Activated T-helper 1 cell treated with anti-CD3 and anti-CD28 coated beads, Interleukin-12 subunit alpha, Interleukin-12 subunit beta, Interleukin-2, Interleukin-4 antibody, amounts not matched to agents 30 ng/mL and 10 ng/mL and 1 ng/mL, durations not matched to agents 14 hours and 24 hours and 36 hours (primary cell): ENCODE measurements at regions not wholly inside any gene's neighbourhood (a gene's known extent, or its start where the extent isn't known, plus 50 kb on each side); places are given as distances from the start of the nearest gene placed in this dataset.
"Not testable (repeated sequence)": the region's sequence is repeated elsewhere in the genome, so short reads cannot be mapped to it uniquely, and the experiment has no call there.

Experiments used
- DNase-seq: peaks from one replicate; pipeline ENCODE4 v3.0.0; 2021; ENCODE audit warnings: low spot score
- H3K27ac Mint-ChIP-seq: one replicate; pipeline ENCODE4 v1.8.0; 2021; ENCODE audit warnings: mild to moderate bottlenecking, mixed read lengths
- H3K27me3 Mint-ChIP-seq: one replicate; pipeline ENCODE4 v1.8.0; 2022; ENCODE audit warnings: mild to moderate bottlenecking, moderate library complexity, mixed read lengths; ENCODE audit not compliant: insufficient read depth
- H3K36me3 Mint-ChIP-seq: one replicate; pipeline ENCODE4 v1.8.0; 2021; ENCODE audit warnings: low read depth, mixed read lengths
- H3K4me1 Mint-ChIP-seq: one replicate; pipeline ENCODE4 v1.8.0; 2021; ENCODE audit warnings: low read depth, mixed read lengths
- H3K4me3 Mint-ChIP-seq: one replicate; pipeline ENCODE4 v1.8.0; 2021; ENCODE audit warnings: mild to moderate bottlenecking, moderate library complexity, mixed read lengths
- H3K9me3 Mint-ChIP-seq: one replicate; pipeline ENCODE4 v1.8.0; 2021; ENCODE audit warnings: mixed read lengths
- intact Hi-C: fragments of 100-400 bp; cut with micrococcal nuclease; formaldehyde crosslinking; loops from one replicate; pipeline ENCODE4 v1.15.1; 2024

DNA sequence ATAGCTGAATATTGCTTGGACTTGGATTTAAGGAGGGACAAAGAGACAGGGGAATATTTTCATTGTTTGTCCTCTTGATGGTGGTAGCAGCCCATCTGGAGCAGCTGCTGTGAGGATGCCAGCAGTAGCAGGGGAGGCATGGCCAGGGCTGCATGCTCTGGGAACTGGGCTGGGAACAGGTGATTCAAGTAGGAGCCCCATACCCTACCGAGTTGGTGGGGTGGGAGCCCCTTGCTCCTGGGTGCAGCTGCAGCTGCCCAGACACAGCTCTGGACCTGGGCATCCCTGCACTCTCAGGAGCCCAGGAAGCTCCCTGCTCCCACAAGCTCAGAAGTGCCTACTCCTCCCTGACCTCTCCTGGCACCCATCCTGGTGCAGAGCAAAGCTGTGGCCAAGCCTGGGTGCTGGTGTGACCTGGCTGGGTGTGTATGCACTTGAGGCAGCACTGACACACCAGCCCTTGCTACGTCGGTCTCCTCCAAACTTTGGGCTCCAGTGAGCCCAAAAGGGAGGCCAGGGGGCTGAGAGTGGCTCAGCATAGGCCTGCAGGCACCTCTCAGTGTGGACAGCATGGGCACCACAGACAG is 341.8 kb upstream of the CCDC179 start:
- Mint-ChIP-seq H3K4me1 (no peaks in the 10 kb centered on the region), H3K9me3 (peaks cover 8% of the 10 kb centered on the region), H3K4me3 (no peak overlapping the region)

DNA sequence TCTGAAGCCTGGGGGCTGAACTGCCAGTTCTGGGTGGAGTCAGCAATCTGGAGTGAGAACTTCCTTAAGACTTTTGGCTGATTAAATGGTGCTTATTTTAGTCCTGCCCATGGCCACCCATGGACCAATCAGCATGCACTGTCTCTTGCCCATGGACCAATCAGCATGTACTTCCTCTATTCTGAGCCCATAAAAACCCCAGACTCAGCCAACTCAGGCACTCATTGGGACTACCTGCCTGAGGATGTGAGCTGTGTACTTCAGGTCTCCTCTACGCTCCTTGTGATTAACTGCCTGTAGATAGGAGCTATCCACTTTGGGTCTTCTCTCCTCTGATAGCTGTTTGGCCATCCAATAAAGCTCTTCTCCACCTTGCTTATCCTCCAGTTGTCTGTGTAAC is 342.3 kb upstream of the CCDC179 start:
- Mint-ChIP-seq H3K36me3 (no peaks in the 10 kb centered on the region), H3K27me3 (no peaks in the 10 kb centered on the region), H3K9me3 (peaks cover 8% of the 10 kb centered on the region), H3K4me3 (no peak overlapping the region), H3K27ac (no peak overlapping the region), H3K4me1 (no peaks in the 10 kb centered on the region)
- DNase-seq, result no peak
- intact Hi-C loops, result no loop called here

More for the DNA sequence above, 341.8 kb upstream of the CCDC179 start:
- H3K27ac Mint-ChIP-seq, result no peak overlapping the region
- intact Hi-C loops, result no loop called here
- H3K36me3 Mint-ChIP-seq, result no peaks in the 10 kb centered on the region
- no peaks in the 10 kb centered on the region for H3K27me3 Mint-ChIP-seq
- no peak for DNase-seq

GRCh38 chr11:23205156-23205871 is 345.0 kb upstream of the CCDC179 start:
- Mint-ChIP-seq H3K27ac (no peak overlapping the region), H3K27me3 (no peaks in the 10 kb centered on the region), H3K4me1 (no peaks in the 10 kb centered on the region), H3K9me3 (peaks cover 4% of the 10 kb centered on the region), H3K4me3 (no peak overlapping the region), H3K36me3 (no peaks in the 10 kb centered on the region)
- intact Hi-C loops, result no loop called here
- no peak for DNase-seq

GRCh38 chr11:23206741-23207336 is 346.6 kb upstream of the CCDC179 start:
- intact Hi-C loops, result no loop called here
- no peak overlapping the region for H3K27ac Mint-ChIP-seq
- no peaks in the 10 kb centered on the region for H3K4me1 Mint-ChIP-seq

GRCh38 chr11:23211221-23211620 is 350.9 kb upstream of the CCDC179 start:
- intact Hi-C loops, result no loop called here
- Mint-ChIP-seq H3K4me3 (no peak overlapping the region), H3K4me1 (no peaks in the 10 kb centered on the region), H3K36me3 (no peaks in the 10 kb centered on the region), H3K9me3 (no peaks in the 10 kb centered on the region), H3K27ac (no peak overlapping the region), H3K27me3 (no peaks in the 10 kb centered on the region)
- DNase-seq, result no peak

More at GRCh38 chr11:23206741-23207336, 346.6 kb upstream of the CCDC179 start:
- Mint-ChIP-seq H3K36me3 (no peaks in the 10 kb centered on the region), H3K4me3 (no peak overlapping the region), H3K9me3 (peaks cover 4% of the 10 kb centered on the region), H3K27me3 (no peaks in the 10 kb centered on the region)
- DNase-seq, result no peak

GRCh38 chr11:23212807-23213206 is 352.5 kb upstream of the CCDC179 start:
- no peak for DNase-seq
- Mint-ChIP-seq H3K27me3 (no peaks in the 10 kb centered on the region), H3K4me1 (no peaks in the 10 kb centered on the region), H3K27ac (no peak overlapping the region), H3K4me3 (no peak overlapping the region), H3K36me3 (no peaks in the 10 kb centered on the region), H3K9me3 (peaks cover 8% of the 10 kb centered on the region)
- intact Hi-C loops, result no loop called here

DNA sequence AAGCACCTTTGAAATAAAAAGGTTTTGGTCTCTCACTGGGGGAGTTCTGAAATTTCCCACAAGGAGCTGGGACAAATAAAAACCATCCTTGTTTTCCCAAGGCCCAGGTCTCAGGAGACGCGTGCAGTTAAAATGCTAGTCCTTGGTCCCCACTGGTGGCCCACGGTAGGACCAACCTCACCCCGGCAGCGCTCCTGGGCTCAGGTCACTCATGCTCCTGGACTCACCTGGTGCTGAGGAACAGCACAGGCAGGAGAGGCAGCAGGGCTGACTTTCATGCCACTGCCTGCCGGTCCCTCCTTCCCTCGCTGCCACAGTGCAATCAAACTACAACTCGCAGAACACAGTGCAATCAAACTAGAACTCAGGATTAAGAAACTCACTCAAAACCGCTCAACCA is 356.8 kb upstream of the CCDC179 start:
- Mint-ChIP-seq H3K27me3 (no peaks in the 10 kb centered on the region), H3K4me1 (no peaks in the 10 kb centered on the region), H3K9me3 (peaks cover 11% of the 10 kb centered on the region), H3K27ac (no peak overlapping the region), H3K36me3 (no peaks in the 10 kb centered on the region), H3K4me3 (no peak overlapping the region)
- intact Hi-C loops, result no loop called here
- no peak for DNase-seq

DNA sequence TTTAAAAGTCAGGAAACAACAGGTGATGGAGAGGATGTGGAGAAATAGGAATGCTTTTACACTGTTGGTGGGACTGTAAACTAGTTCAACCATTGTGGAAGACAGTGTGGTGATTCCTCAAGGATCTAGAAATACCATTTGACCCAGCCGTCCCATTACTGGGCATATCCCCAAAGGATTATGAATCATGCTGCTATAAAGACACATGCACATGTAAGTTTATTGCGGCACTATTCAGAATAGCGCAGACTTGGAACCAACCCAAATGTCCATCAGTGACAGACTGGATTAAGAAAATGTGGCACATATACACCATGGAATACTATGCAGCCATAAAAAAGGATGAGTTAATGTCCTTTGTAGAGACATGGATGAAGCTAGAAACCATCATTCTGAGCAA is 359.8 kb upstream of the CCDC179 start:
- H3K36me3 Mint-ChIP-seq, H3K27ac Mint-ChIP-seq: not testable (repeated sequence)
- H3K9me3 Mint-ChIP-seq, result peaks cover 11% of the 10 kb centered on the region

GRCh38 chr11:23221366-23221765 is 361.1 kb upstream of the CCDC179 start:
- intact Hi-C loops, result no loop called here
- Mint-ChIP-seq H3K36me3 (no peaks in the 10 kb centered on the region), H3K4me3 (no peak overlapping the region), H3K9me3 (peaks cover 11% of the 10 kb centered on the region), H3K27ac (no peak overlapping the region), H3K27me3 (no peaks in the 10 kb centered on the region), H3K4me1 (no peaks in the 10 kb centered on the region)
- no peak for DNase-seq

More for the DNA sequence above, 359.8 kb upstream of the CCDC179 start:
- H3K4me1 Mint-ChIP-seq, H3K27me3 Mint-ChIP-seq, DNase-seq, H3K4me3 Mint-ChIP-seq, intact Hi-C loops: not testable (repeated sequence)

GRCh38 chr11:23226331-23227077 is 366.2 kb upstream of the CCDC179 start:
- intact Hi-C loops, result no loop called here
- H3K9me3 Mint-ChIP-seq, result no peaks in the 10 kb centered on the region
- no peaks in the 10 kb centered on the region for H3K4me1 Mint-ChIP-seq
- no peak overlapping the region for H3K4me3 Mint-ChIP-seq
- H3K36me3 Mint-ChIP-seq, result no peaks in the 10 kb centered on the region
- no peak overlapping the region for H3K27ac Mint-ChIP-seq
- no peak for DNase-seq
- H3K27me3 Mint-ChIP-seq, result no peaks in the 10 kb centered on the region

DNA sequence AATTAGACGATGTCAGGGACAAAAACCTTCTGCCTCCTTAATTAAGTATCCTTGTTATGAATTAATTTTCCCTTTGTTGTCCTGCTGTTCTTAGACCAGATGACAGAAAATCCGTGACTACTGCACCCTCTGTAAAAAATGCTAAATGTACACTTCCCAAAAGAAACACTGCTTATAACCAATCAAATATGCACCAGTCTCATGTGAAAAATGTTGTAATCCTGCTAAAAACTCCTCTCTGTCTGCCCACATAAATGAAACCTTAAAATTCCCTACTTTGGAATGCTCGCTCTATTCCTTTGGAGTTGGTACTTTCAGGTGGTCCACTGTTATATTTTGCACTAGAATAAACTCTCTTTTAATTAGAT is 366.8 kb upstream of the CCDC179 start:
- H3K36me3 Mint-ChIP-seq, result no peaks in the 10 kb centered on the region
- no peak overlapping the region for H3K27ac Mint-ChIP-seq
- intact Hi-C loops, result no loop called here
- no peaks in the 10 kb centered on the region for H3K9me3 Mint-ChIP-seq
- DNase-seq, result no peak
- H3K4me1 Mint-ChIP-seq, result no peaks in the 10 kb centered on the region
- H3K27me3 Mint-ChIP-seq, result no peaks in the 10 kb centered on the region
- no peak overlapping the region for H3K4me3 Mint-ChIP-seq

DNA sequence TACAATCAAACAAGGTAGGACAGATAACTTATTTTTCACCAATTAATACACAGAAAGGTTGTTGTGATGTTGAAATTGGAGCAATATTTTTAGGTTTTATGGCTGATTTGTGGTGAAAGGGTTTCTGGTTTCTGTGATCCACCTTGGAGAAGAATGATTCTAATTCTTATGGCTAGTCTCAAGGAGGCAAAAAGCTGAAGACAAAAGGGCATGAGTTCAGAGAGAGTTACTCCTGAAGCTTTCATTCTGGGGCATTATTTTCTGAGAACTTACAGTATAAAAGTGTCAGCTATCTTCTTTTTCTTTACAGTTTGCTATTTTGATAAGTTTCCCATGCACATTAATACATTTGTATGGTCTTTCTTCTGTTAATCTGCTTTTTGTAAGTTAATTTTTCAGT is 372.4 kb upstream of the CCDC179 start:
- Mint-ChIP-seq H3K27me3 (no peaks in the 10 kb centered on the region), H3K4me3 (no peak overlapping the region), H3K36me3 (no peaks in the 10 kb centered on the region), H3K4me1 (no peaks in the 10 kb centered on the region), H3K27ac (no peak overlapping the region), H3K9me3 (no peaks in the 10 kb centered on the region)
- DNase-seq, result no peak
- intact Hi-C loops, result no loop called here

DNA sequence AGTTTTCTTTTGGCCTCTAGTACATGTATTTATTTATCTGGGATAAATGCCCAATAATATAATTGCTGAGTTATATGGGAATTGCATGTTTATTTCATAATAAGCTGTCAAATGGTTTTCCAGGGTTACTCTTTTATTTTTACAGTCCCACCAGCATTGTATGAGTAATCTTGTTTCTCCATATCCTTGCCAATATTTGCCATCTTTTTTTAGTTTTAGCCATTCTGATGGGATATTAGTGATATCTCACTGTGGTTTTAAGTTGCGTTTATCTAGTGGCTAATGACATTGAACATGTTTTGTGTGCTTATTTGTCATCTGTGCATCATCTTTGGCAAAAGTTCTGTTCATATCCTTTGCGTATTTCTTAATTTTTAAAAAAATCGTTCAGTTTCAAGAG is 372.8 kb upstream of the CCDC179 start:
- DNase-seq, result no peak
- no peaks in the 10 kb centered on the region for H3K9me3 Mint-ChIP-seq
- no peak overlapping the region for H3K27ac Mint-ChIP-seq
- H3K4me3 Mint-ChIP-seq, result no peak overlapping the region
- H3K27me3 Mint-ChIP-seq, result no peaks in the 10 kb centered on the region
- intact Hi-C loops, result no loop called here
- no peaks in the 10 kb centered on the region for H3K4me1 Mint-ChIP-seq
- no peaks in the 10 kb centered on the region for H3K36me3 Mint-ChIP-seq
